ENCODE measurements at regions not wholly inside any gene's neighbourhood (a gene's known extent, or its start where the extent isn't known, plus 50 kb on each side); places are given as distances from the start of the nearest gene placed in this dataset.

DNA sequence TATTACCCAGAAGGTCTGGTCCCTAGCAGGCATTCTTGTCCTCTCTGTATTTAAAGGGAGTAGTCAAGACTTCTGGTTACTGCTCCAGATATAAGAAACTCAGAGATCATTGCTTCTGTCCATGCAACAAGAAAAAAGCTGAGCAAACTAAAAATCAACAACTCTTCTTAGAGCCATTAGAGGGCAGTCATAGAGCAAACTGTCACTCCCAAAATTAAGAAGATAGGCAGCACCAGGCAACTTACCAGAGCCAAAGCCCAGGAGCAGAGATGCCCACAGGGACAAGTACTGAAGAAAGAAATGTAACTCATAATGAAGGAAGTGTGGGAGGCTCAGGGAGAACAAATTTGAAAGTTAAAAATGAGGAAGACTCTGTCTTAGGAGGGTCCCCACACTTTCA, 472.9 kb upstream of the COBL start:
- TF ChIP-seq, protein P1, sequence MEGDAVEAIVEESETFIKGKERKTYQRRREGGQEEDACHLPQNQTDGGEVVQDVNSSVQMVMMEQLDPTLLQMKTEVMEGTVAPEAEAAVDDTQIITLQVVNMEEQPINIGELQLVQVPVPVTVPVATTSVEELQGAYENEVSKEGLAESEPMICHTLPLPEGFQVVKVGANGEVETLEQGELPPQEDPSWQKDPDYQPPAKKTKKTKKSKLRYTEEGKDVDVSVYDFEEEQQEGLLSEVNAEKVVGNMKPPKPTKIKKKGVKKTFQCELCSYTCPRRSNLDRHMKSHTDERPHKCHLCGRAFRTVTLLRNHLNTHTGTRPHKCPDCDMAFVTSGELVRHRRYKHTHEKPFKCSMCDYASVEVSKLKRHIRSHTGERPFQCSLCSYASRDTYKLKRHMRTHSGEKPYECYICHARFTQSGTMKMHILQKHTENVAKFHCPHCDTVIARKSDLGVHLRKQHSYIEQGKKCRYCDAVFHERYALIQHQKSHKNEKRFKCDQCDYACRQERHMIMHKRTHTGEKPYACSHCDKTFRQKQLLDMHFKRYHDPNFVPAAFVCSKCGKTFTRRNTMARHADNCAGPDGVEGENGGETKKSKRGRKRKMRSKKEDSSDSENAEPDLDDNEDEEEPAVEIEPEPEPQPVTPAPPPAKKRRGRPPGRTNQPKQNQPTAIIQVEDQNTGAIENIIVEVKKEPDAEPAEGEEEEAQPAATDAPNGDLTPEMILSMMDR (conservative IDR thresholded peaks at IDR 0.05), result peak; percentile 35; the same call in 1 of the 2 replicates
- TF ChIP-seq EZH2 (IDR thresholded peaks at IDR 0.05; ENCODE audit: low read depth), result no peak
